Limb (tissue), 2 donors: ENCODE measurements at regions not wholly inside any gene's neighbourhood (a gene's known extent, or its start where the extent isn't known, plus 50 kb on each side); places are given as distances from the start of the nearest gene placed in this dataset.

Source experiments
- DNase-seq, 2 donors: peaks; one replicate each; pipeline ENCODE4 v3.0.0-alpha.2; 2016; ENCODE audit errors: extremely low spot score in 2 of 2

DNA sequence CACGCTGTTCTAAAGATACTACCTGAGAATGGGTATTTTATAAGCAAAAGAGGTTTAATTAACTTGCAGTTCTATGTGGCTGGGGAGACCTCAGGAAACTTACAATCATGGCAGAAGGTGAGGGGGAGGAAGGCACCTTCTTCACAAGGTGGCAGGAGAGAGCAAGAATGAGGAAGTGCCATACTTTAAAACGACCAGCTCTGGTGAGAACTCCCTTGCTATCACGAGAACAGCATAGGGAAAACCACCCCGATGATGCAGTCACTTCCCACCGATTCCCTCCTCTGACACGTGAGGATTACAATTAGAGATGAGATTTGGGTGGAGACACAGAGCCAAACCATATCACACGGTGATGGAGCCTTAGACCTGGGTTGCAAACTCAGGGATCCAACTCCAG, 317.5 kb upstream of the EEF2KMT start:
- no peak for DNase-seq

DNA sequence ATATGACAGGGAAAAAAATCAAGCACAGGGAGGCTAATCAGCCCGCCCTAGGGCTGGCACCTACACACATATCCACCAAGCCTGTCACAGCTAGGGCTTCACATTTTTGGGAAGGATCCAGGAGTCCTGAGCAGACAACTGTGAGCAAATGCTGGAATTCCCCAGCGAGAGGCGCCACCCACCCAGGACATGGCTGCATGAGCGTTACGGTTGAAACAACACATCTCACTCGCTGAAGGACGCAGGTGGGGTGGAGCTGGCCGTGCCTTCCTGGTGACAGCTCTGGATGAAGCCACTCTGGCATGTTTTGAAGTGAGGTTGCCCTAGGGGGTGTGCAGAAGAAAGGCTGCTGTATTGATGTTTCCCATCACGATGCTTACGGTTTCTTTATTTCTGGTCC, 315.1 kb upstream of the EEF2KMT start:
- DNase-seq: peak in 1 of 2 donors; percentile 34

DNA sequence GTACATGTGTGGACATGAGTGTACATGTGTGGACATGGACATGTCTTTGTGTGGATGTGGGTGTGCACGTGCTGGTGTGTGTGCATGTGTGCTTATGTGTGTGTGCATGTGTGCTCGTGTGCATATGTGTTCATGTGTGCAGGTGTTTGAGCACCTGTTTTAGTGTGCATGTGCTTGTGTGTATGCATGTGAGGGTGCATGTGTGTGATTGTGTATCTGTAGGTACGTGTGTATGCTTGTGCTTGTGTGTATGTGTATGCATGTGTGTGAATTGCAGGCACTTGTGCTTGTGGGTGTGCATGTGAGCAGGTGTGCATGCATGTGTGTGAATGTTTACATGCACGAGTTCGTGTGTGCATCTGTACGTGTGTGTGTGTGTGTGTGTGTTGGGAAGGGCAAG, 300.6 kb upstream of the EEF2KMT start:
- no peak for DNase-seq

DNA sequence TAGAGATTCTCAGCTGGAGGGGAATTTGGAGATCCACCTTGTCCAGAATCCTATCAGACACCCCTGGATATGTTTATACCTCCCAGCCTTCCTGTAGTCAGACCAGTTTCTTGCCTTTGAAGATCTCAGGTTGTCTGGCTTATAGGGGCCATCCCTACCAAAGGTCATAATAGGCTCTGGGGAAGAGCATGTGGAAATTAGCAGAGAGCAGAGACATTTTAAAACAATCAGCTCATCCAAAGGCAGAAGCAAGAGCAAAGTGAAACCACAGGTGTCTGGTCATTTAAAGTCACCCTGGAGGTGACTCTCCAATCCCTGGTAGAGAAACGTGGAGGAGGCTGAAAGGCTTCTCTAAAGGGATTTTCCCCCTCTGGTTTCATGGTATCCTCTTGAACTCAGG, 299.3 kb upstream of the EEF2KMT start:
- no peak for DNase-seq

DNA sequence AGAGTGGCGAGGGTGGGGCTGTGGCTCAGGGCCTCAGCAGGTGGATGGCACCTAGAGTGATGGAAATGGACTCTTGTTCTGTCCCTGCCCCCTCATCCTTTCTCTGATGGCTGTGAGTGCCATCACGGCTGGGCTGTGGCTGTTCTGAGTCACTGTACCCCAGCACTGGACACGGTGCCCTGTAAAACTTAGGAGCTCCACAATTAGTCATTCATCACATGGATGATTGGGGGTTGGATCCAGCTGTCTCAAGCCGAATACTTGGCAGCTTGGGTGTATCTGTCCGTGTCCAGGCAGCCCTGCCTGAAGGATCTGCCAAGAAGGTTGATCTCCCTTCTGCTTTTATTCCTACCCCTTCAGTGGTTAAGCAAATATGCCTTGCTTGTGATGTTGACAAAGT, 295.5 kb upstream of the EEF2KMT start:
- DNase-seq: no peak

GRCh38 chr16:5386989-5387388, 289.4 kb upstream of the EEF2KMT start:
- DNase-seq: no peak

DNA sequence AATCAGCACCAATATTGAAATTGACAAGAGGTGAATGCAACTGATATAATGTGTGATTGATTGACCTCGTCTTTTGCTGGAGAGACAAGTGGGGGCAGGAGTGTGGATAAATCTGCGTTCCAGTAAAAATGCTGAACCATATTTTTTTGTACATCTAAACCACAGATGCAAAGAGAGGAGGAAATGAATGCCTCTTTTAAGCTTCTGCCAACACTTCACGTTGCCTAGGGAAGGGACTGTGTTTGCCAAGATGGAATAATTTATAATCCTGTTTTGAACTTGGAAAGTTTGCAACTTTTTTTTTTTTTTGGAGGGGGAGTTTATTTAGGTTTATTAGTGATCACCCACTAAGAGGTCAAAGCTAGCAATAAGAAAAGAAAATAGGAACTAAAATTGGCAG, 288.2 kb upstream of the EEF2KMT start:
- DNase-seq: no peak

DNA sequence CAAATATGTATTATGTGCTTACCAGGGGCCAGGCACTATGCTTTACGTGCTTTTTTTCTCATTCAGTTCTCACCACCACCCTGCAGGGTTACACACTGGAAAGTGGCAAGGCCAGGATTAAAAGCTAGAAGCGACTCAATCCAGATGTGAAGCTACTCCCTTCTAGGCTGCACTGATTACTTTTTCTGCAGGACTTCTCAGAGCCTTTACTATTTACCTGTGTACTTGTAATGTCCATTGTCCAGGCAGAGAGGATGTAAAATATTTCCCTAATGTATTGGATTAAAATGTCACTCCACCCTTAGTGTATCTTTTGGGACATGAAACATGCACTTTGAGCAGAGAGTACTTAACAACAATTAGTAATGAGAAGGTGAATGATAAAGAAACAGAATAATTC, 287.5 kb upstream of the EEF2KMT start:
- no peak for DNase-seq

DNA sequence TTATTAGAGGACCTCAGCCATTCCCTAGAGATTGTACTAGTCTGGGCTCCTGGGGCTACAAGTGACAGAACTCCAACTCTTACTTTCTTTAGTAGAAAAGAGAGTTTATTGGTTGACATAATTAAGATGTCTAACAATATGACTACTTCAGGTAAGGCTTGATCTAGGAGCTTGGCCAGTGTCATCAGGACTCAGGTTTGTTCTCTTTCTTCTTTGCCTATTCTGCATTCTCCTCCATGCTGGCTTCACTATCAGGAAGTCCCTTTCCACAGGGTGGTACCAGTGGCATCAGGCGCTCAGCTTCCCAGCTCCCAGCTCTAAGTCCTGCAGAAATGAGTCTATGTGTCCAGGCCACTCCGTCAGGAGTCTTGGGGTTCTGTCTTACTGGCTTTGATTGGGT, 286.1 kb upstream of the EEF2KMT start:
- DNase-seq: no peak

- no peak for DNase-seq
Observed at GRCh38 chr16:5382484-5382883, 284.9 kb upstream of the EEF2KMT start.

- DNase-seq: no peak
Observed at GRCh38 chr16:5381481-5381880, 283.9 kb upstream of the EEF2KMT start.

GRCh38 chr16:5379954-5380353, 282.4 kb upstream of the EEF2KMT start:
- DNase-seq: no peak

GRCh38 chr16:5378531-5378930, 280.9 kb upstream of the EEF2KMT start:
- no peak for DNase-seq

- DNase-seq: no peak
Observed at GRCh38 chr16:5377280-5377898, 279.8 kb upstream of the EEF2KMT start.

DNA sequence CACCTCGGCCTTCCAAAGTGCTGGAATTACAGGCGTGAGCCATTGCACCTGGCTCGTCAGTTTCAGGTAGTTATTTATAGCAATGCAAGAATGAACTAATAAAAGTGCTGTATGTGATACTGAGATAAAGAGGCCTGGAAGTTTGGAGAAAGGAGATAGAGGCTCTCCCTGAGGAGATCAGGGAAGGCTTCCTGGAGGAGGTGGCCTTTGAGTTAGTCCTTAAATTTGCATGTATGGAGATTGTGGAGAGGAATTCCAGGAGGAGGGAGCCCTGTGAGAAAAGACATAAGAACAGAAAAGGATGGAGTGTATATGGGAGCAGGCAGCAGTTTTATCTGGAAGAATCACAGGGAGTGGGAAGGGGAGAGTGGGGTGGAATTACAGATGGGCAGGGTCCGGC, 276.6 kb upstream of the EEF2KMT start:
- DNase-seq: no peak

- DNase-seq: no peak
Observed at GRCh38 chr16:5367951-5368350, 270.4 kb upstream of the EEF2KMT start.

GRCh38 chr16:5366126-5366525, 268.5 kb upstream of the EEF2KMT start:
- no peak for DNase-seq

- no peak for DNase-seq
Observed at GRCh38 chr16:5364186-5364585, 266.6 kb upstream of the EEF2KMT start.

DNA sequence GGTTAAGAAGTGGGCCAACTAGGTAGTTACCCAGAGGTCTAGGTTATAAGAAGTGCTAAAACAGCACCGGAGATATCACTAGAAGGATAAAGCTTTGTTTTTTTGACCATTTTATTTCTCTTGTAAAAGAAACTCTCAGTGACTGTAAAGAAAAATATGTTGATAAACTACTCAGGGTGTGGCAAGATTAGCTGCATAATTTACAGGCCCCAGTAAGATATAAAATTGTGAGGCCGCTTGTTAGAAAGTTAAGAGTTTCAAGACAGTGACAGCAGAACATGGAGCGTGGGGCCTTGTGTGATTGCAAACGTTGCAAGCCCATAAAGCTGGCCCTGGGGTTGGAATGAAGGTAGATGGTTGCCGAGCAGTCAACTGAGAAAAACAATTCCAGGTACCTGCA, 263.7 kb upstream of the EEF2KMT start:
- DNase-seq: no peak

- no peak for DNase-seq
Observed at GRCh38 chr16:5354645-5355044, 257.1 kb upstream of the EEF2KMT start.

DNA sequence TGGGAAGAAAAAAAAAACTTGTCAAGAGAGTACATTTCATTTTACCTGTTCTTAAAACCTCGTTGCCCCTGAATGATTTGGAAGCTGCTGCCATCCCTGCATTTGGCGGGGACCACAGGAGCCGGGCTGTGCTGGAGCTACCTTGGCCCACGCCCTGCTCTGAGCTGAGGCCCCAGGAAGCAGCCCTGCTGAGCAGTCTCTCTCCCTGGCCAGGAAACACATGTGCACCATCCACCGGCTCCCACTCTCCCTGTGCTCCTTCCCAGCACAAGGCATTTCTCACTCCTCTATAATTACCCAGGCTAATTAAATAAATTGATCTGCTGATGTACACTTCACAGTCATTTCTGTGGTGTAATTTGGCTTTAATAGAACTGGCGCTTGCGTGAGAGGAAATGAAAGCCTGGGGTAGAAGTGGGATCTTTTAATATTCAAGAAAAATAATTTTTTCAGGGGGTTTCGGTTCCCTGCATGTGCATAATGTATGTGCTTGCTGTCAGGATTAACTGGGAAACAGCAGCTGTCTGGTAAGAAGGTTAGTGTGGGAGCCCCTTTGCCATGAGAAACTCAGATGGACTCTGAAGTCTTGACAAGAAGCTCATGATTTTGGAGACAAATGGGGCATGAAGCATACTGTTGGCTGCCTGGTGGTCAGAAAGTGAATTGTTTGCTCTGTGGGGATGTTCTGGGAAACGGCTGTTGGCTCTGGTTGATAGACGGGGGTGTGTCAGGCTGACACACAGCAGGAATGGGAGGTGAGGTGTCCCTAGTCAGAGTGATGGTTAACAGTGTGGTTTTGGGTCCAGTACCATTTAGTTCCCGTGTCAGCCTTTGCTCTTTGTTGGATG, 252.3 kb upstream of the EEF2KMT start:
- DNase-seq: no peak

- no peak for DNase-seq
Observed at GRCh38 chr16:5349101-5349500, 251.5 kb upstream of the EEF2KMT start.

DNA sequence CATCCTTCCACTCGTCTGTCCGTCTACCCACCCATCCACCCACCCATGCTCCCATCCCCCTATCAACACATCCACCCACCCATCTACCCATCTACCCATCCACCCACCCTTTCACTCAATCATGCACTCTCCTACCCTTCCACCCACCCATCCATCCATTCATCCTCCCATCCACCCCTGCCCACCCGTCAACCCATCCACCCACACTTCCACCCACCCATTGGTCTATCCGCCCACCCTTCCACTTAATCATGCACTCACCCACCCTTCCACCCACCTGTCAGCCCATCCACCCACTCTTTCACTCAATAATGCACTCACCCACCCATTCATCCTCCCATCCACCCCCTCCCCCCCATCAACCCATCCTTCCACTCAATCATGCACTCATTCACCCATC, 250.0 kb upstream of the EEF2KMT start:
- DNase-seq: no peak
